ENCODE measurements at regions not wholly inside any gene's neighbourhood (a gene's known extent, or its start where the extent isn't known, plus 50 kb on each side); places are given as distances from the start of the nearest gene placed in this dataset.

DNA sequence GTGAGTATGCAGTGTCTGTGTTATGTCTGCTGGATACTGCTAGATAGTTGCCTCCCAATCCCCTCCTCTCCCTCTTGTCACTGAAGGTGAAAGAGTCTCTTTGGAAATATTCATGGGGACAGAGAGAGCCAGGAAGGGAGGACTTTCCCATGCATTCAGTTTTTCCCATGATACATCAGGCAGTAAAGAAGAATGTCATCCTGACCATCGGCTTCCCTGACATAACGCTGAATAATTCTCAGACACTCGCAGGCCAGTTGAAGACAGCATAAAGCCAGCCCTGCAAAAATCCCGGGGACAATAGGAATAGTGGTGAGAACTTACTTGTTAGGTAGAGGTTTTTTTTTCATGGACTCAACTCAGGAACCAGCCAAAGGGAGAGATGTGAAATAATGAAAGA lies 58.1 kb downstream of the KLF4 start:
- DNase-seq (ENCODE audit: low spot score), result no peak

DNA sequence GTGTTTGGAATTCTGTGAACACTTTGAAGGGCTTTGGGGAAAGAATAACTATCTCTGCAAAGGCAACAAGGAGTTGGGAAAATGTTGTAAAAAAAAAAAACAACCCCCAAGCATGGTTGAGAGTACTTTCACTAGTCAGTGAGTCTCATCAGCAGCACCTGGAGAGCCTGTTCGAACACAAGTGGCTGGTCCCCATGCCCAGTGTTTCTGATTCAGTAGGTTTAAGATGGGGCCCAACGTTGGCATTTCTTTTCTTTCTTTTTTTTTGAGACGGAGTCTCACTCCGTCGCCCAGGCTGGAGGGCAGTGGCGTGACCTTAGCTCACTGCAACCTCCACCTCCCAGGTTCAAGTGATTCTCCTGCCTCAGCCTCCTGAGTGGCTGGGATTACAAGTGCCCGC lies 59.5 kb downstream of the KLF4 start:
- no peak for DNase-seq (ENCODE audit: low spot score)

DNA sequence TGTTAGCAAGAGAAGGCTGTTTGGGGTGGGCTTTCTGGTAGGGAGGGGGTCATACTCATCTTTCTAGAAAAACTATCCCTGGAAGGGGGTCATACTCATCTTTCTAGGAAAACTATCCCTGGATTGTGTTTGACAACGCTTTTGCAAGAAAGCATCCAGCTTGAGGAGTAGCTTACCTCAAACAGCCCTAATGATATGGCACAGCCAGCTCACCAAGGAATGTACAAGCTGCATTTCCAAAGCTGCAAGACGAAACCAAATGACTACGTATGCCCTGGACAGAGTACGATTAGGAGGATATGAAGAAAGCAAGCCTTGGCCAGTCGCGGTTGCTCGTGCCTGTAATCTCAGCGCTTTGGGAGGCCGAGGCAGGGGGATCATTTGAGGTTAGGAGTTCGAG lies 63.4 kb downstream of the KLF4 start:
- no peak for DNase-seq (ENCODE audit: low spot score)

DNA sequence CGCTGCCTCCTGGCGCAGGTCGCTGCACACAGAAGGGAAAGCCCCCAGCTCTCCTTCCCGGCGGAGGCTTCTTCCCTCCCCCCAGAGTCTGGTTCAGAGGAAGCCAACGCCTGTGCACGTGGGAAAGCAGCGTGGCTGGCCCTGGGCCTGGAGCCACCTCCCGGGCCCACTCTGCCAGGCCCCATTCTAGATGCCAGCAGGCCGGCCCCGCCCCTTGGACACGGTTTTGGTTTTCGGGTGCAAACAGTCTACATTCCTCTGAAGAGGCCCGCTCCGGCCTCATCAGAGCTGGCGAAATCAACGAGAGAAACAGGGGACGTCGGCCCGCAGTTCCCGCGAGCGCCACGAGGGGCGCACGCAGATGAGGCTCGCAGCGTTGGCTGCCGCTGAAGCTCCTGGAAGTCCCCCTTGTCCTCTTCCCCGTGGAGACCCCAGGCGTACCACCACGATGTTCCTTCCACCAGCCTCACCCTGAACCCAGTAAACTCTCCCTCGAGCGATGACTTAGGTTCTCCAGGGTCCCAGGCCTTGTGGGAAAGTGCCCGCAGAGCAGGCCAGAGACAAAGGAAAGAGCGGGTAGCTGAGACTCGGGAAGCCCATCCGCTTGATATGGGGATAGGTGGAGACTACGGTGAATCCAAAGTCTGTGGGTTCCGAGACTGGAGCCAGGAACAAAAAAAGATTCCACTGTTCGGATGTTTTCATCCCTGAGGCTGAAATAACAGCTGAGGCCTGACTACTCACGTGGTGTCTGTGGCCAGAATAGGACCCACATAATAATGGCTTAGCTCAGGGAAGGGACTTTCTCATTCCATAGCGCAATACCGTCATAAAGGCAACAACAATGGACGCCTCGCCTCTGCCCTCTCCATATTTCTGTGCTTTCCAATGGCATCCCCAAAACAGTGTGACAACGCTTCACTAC lies 64.2 kb downstream of the KLF4 start:
- DNase-seq (ENCODE audit: low spot score), result peak; percentile 67

DNA sequence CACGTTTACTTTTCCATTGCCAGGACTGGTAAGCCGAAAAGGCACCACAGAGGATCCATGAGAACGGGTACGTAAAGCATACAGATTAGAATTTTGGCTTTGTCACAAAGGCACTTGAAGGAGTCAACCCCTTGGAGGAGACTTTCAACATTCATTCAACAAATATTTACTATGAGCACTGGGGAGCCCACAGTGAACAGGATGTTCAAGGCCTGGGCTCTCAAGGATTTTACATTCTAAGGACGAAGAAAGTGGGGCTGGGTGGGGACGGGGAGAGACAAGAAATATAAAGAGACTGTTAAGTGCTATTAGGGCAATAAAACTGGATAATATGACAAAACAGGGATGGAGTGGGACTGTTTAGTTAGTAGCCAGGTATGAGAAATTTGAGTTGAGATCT lies 66.0 kb downstream of the KLF4 start:
- no peak for DNase-seq (ENCODE audit: low spot score)

DNA sequence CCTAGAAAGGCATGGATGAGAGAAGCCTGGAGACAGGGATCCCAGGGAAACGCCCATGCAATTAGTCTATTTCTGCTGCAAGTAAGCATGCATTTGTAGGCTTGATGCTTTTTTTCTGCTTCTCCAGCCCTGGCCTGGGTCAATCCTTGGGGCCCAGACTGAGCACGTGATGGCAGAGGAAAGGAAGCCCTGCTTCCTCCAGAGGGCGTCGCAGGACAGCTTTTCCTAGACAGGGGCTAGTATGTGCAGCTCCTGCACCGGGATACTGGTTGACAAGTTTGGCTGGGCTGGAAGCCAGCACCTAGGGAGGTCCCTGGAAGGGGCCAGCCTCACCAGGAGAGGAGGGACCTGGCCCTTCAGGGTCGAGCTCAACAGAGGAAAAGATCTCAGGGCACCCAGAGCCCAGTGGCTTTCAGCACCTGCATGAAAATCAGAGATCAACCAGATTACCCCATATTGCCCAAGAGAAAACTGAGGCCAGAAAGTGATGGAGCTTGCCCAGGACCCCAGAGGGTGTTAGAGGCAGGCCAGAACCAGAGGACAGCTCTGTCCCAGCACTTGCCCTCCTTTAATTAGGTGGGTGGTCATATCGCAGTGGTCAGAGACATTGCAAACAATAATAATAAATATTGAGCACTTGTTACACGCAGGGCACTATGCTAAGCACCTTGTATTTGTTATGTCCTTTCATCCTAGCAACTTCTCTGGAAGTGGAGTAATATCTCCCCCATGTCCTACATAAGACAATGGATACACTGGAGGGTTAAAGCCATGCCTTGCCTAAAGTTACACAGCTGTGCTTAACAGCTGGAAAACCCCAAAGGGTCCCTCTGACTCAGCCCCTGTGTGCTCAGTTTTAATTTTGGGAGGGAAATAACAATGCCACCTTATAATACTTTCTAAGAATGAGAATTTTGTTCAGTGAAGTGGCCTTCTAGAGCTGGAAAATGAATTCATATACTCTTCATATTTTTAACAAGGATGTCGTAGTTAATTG lies 67.1 kb downstream of the KLF4 start:
- DNase-seq (ENCODE audit: low spot score), result peak; percentile 84

DNA sequence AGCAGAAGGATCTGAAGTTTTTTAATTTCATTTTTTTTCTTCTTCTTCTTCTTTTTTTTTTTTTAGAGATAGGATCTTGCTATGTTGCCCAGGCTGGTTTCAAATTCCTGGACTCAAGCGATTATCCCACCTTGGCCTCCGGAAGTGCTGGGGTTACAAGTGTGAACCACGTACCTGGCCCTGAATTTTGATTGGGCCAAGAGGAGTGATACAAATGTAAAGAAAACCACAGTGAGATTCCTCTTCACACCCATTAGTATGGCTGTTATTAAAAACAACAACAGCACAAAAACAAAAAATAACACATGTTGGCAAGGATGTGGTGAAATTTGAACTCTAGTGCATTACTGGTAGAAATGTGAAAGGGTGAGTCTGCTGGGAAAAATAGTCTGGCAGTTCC lies 79.1 kb downstream of the KLF4 start:
- DNase-seq (ENCODE audit: low spot score), result no peak

DNA sequence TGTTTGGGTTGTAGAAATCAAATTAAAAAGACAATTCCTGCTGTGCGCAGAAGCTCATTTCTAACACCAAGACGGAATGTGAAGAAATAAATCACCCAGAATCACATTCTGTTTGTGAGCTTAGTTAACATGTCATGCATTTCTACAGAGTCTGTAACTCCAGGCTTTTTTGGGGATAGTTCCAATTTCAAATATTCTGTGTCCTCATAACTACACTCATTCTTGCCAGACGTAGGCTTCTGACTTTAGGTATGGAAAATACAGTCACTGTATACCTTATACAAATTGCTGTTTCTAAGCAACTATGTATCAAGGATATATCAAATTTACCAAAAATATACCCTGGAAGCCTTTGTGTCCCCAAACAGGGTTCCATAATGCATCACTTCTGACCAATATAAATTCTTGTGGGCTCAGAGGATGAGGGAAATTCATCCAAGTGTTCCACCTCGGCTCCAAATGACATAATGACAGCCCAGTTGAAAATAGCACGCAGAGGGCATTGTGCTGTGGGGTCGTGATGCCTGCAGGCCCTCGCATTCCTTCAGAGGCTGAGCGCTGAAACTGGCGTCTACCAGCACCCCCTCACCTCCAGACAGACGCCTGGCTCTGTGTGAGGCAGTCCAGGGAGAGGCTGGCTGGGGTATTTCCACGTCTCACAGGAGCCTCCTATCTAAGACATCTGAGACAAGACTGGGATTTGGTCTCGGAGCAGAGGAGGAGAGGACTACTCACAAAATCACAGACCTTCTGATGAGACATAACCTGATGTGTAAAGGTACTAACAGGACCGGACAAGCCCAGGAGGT lies 79.8 kb downstream of the KLF4 start:
- DNase-seq (ENCODE audit: low spot score), result no peak

DNA sequence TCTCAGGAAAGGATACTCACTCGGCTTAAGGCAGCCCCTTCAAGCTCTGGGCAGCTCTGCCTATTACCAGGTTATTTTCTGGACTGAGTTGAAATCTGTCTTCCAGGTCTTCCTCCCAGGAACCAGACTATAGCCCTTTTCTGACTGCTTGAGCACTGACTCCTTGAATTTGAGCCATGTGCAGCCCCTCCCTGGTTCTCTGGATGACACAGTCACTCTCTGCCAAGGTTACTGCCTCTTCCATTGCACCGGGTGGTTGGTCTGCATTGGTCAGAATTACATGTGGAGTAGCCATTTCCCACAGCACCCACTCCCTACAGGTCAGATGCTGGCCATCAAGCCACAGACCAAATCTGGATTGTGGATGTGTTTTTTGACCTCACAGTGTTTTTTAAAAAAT lies 81.9 kb downstream of the KLF4 start:
- DNase-seq (ENCODE audit: low spot score), result no peak

DNA sequence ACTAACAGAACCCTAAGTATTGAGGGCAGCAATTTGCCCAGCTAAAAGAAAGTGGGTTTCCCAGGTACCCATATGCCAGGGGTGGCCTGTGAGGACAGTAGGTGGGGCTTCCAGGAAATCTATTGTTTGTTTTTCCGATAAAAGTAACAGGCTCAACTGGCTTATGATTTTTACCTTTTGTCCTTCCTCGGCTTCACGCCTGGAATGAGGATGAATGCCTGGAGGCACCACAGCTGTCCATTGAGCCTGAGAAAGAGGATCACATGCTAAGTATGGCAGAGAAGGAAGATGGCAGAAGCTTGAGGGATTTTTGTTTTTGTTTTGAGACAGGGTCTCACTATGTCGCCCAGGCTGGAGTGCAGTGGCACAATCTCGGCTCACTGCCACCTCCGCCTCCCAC lies 84.1 kb downstream of the KLF4 start:
- no peak for DNase-seq (ENCODE audit: low spot score)

DNA sequence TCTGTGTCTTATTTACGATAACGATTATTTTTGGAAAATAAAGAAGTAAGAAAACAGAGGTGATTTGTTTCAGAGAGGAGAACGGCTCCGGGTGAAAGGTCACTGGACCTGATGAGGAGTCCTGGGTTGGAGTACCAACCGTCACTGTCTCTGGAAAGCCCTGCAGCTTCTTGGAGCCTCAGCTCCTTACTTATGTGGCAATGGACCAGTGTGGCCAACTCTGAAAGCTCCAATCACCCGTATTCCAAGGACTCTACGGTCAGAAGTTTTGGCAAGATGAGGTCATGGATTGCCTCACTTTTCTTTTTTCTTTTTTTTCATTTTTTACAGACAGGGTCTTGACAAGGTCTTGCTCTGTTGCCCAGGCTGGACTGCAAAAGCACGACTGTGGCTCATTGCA lies 84.8 kb downstream of the KLF4 start:
- no peak for DNase-seq (ENCODE audit: low spot score)

DNA sequence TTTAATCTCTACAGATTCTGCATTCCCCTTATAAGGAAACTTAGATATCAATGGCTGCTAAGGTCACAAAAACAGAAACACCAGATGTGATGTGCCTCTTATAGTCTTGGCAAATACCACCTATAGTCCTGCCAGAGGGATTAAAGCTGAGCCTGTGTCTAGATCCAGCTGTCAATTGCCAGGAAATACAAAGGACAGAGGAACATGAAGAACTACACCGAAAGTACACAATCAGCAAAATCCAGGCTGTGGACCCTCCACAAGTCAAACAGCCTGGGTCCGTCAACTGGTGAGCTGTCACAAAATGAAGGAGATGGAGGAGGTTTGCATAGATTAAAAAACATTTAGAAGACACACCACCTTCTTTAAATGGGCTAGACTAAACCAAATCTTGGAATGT lies 85.4 kb downstream of the KLF4 start:
- DNase-seq (ENCODE audit: low spot score), result no peak

DNA sequence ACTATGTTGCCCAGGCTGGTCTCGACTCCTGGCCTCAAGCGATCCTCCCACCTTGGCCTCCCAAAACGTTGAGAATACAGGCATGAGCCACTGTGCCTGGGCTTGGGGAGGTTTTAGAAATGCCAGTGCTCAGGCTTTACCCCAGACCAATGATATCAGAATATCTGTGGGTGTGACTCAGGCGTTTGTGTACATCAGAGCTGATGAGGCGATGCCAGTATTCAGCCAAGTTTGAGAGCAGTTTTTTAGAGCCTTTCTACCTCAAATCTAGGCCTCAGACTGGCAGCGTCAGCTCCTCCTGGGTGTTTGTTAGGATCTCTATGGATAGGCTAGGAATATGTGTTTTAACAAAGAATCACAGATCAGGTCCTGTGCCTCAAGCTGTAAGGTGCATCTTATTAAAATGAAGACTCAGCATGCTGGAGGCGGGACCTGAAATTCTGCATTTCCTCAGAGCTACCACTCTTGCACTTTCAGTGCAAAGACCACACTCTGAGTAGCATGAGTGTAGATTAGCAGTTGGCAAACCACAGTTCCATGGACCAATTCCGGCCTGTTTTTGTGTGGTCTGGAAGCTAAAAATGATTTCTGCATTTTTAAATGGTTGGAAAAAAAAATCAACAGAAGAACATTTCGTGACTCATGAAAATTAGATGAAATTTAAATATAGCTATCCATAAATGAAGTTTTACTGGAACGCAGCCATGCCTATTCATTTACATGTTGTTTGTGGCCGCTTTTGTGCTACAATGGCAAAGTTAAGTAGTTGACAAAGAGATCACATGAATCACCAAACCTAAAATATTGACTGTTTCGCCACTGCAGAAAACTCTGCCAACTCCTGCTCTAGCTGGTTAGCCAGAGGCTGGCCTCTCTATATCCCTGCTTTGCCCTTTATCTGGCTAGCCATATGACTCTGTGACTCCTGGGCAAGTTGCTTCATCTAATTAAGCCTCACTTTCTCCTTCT lies 92.2 kb downstream of the KLF4 start:
- DNase-seq (ENCODE audit: low spot score), result no peak

DNA sequence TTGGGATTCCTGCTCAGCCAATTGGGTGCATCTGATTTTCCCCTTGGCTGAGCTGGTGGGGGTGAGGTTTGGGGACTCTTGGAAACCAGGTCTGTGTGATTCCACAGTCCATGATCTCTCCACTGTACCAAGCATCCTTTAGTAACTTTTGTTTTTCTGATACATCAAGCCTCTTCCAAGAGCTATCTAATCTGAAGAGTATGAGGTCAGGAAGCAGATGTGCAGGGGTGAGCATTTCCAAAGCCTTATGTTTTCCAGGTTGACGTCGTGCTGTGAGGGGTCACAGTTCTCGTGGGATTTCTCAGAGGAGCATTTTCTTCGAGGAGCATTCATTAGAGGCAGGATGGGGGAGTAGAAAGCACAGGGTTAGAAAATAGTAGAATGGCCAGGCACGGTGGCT lies 95.3 kb downstream of the KLF4 start:
- DNase-seq (ENCODE audit: low spot score), result no peak

DNA sequence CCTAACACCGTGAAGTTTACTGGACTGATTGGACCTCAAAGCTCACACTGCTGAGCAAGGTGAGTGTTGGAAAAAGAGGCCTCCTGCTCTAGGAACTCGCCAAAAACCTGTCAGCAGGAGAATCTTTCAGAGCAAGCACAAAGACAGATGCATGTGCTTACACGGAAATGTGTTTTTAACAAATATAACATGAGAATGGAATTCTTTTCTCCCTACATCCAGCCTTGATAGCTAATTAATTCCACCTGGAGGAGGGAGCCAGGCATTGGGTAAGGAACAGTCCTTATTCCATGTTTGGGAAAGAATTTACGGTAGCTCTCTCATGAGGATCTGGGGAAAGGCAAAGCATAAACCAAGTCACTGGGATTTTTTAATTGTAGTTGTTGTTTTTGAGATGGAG lies 98.8 kb downstream of the KLF4 start:
- no peak for DNase-seq (ENCODE audit: low spot score)

DNA sequence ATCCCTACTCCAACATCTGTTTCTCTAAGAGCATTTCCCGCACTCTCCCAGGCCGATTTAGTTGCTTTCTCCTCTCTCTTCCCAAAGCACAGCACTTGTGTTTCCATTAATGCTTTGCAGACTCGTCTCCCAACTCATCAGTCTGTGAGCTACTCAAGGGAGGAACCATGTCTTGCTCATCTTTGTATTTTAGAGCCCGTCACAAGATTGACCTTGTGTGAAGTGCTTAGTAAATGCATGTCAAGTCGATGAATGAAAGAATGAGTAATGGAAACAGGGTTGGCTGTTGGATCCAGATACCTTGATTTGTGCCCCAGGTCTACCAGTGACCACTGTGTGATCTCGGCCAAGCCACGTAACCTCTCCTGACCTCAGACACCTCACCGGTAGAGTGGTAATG lies 99.3 kb downstream of the KLF4 start:
- no peak for DNase-seq (ENCODE audit: low spot score)

DNA sequence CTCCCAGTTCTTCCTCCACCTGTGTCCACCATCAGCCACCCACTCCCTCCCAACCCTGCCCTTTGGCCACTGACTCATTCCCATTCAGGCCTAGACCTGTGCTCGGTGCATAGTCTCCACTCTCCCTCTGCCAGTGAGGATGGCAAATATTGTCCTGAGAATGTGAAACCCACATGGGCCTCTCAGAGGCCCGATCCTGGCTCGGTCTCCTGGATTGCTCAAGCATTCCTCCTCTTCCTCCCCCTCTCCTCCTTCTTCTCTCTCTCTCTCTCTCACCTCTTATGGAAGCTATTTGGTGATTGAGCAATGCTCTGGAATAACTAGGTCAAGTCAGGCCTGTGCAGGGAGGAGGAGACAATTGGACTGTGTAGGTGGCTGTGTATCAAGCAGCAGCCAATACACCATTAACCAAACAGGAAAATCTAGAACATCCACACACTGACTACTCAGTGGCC lies 99.9 kb downstream of the KLF4 start:
- peak; percentile 56 for DNase-seq (ENCODE audit: low spot score)

DNA sequence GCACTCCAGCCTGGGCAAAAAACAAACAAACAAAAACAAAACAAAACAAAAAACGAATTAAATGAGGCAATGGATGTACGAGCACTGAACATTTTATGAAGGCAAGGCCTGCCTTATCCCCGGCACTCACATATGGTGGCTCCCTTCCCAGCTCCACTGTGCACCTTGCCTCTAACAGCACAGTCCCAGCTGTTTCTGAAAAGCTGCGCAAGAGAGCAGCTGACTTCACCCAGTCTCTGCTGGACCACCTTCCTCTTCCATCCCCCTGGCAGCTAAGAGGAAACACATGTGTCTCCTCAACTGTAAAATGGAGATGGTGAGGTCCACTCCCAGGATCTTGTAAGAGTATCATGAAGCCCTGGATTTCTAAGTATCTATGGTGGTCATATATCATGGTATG lies 100.7 kb downstream of the KLF4 start:
- no peak for DNase-seq (ENCODE audit: low spot score)

DNA sequence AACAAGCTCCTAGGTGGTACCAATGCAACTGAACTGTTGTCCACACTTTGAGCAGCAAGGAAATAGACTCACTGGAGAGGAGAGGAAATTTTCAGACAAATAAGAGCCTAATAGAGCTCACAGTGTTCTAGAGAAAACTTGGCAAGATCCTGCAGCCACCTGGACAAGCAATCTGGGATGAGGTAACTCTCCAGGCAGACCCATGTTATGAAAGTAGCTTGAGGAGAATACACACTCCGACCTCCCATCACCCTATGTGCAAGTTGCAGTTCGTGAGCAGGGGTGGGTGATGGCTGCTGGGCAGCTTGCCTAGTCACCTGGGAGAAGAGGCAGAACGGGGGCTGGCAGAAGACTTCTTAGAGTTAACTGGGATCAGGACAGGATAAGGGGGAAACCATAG lies 102.2 kb downstream of the KLF4 start:
- no peak for DNase-seq (ENCODE audit: low spot score)

DNA sequence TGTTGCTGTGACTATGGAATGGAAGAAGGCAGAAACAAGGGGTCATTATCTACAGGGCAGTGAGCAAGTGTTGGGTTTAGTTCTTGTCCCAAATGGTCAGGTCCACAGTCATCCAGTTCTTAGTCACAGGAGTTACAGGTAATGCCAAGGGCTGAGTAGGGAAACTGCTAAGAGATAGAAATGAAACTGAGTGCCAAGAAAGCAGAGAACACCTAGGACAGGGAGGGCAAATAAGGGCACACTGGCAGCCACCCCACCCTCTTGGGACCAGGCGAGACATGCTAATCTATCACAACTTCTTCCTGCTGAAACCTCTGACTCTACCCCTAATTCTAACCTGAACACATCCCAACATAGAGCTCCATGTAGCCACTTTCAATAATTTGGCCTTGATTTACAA lies 103.2 kb downstream of the KLF4 start:
- DNase-seq (ENCODE audit: low spot score), result no peak

Data from HuH-7 (cell line).